ENCODE measurements at regions not wholly inside any gene's neighbourhood (a gene's known extent, or its start where the extent isn't known, plus 50 kb on each side); places are given as distances from the start of the nearest gene placed in this dataset.

DNA sequence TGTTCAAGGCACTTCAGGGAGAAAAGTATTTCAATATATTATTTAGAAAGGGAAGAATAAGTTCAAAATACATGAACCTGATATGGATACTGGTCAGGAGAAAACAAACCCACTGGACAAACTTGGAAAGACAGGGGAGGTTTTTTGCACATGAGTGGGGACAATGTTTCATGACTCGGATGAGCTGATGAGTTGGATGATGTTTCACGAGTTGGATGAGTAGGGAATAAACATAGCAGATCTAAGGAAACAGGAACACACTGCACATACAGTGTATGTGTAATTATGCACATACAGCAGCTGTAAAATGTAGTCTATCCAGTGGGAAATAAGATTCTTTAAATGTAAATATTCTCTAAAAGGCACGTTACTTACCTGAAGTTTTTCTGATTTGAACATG, 682.9 kb upstream of the ADAMTS5 start:
- no peak for DNase-seq

DNA sequence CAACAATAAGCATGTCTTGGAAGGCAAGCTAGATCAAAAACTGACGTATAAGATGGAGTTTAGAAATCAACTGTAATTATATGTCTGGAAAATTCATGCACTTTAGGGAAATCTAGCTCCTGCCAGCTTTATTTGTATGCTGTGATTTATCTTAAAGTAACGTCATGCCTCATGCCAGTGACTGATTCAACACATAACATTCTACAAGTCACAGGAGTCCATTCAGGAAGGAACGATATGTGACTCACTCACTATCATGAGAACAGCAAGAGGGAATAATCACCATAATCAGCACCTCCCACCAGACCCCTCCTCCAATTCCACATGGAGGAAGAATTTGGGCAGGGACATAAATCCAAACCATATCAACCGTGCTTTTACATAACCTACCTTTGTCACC, 682.4 kb upstream of the ADAMTS5 start:
- DNase-seq: no peak

DNA sequence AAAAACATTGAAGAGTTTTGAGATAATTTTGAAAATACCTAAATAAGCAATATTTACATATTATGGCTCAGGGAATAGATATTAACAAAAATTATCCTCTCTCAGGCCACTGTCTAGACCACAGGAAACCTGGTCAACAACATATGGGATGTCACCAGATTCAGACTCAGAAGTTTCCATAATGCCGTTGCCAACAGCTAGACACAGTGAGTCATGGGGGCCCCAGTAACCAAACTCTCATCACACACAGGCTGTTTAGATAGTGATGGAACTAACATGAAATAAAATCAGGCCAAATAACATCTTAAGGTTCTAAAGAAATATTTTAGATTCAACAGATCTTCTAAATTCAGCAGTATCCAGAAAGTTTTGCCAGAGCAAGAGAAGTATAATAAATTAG, 681.7 kb upstream of the ADAMTS5 start:
- no peak for DNase-seq

DNA sequence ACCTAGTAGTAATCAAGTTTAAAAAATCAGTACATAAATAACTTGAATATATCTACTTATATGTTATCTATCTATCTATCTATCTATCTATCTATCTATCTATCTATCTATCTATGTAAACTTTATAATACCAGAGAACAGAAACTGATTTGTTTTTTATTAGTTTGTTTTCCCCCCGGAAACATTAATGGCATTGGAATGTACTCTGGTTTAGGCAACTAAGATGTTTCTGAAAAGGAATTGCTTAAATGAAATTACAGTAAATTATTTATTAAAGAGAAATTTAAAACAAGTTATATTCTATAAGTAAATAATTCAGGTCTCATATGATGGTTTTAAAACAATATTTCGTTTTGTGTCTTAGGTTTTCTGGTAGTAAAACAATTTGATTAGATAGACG, 681.0 kb upstream of the ADAMTS5 start:
- DNase-seq: no peak

DNA sequence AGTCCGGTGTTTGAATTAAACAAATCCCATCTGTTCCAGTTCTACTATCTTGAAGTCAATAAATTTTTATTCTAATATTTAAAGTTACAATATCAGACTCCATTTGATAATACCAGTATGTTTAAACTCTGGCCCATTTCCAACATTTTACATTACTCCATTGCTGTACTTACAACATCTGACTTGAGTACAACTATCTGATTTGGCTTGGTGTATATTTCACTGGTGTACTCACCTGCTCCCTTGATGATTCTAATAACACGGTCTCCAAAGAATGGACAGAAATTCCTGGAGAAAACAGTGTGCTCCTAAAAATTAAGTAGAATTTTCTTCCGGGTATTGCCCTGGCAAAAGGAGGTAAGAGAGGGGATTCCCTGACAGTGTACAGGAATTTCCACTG, 680.5 kb upstream of the ADAMTS5 start:
- no peak for DNase-seq

DNA sequence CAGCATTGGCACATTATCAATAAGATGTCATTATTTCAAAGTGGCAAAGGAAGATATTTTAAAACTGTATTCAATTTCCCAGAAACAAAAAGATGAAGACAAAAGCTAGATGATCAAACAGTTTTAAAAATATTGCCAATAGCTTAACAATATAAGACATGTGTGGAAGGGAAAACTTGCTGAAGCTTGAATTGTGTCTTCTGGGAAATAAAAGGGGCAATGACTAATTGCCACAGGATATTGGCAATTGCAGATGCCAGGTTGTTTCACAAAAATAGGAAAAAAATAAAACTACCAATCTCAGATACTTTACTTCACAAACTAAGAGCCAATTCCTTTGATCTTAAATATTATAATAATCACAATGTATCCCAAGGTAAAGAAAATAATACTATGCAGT, 679.8 kb upstream of the ADAMTS5 start:
- DNase-seq: no peak

DNA sequence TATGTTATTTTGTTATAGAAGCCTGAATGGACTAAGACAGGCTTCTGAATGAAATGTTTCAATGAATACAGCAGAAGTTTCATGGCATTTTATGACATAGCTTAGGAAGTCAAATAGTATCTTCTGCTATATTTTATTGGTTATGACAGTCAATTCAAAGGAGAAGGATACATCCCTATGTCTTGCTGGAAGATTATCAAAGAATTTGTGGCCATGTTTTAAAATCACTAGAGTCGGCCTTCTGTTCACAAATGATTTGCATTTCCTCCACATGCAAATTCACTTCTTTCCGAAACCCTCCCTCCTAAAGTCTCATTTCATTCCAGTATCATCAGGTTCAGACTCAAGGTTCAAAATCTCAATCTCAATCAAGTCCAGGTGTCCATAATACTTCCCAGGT, 679.2 kb upstream of the ADAMTS5 start:
- DNase-seq: no peak

DNA sequence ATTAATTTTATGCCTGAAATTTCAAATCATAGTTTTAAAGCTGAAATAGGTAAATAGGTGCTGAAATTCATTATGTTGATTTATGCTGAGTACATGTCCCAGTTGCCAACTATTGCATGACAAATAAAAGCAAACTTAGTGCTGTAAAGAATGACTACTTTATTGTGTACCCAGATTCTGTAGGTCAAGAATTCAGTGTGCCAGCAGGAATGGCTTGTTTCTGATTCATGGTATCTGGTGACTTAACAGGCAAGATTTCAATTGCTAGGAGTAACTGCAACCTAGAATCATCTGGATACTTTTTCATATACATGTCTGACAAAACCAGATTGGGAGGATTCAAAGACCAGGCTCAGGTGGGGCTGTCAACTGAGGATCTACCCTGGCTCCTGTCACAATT, 678.4 kb upstream of the ADAMTS5 start:
- DNase-seq: no peak

DNA sequence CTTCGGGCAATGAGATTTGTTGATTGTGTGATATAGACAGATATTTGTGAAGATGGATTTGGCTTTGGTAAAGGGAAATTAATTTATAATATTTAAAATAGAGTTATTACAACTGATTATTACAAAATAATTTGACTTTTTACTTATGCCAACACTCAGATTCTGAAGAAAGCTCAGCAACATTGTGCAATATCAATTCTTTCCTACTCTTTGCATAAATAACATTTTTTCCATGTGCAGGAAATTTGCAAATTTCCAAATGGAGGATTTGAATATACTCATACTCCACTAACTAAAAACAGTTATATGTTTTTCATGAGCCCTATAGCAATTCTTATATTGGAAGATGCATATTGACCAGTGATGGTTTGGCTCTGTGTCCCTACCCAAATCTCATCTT, 676.4 kb upstream of the ADAMTS5 start:
- no peak for DNase-seq

DNA sequence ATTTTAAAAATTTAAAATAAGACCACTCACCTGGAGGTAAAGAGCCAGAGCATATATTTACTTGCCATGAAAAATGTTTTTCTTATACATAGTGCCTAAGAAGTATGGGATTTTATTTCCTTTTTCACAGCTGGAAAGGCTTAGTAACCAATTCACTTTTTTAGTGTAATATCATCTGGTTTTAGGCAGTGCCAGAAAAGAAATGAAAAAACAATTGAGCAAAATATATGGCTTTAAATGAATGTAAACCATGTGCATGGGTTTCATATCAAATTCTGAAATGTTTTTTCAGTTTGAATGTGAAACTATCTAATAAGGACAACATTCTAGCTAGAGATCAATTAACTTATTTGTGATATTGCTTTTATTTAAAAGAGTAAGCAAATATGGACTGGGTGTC, 672.4 kb upstream of the ADAMTS5 start:
- no peak for DNase-seq

DNA sequence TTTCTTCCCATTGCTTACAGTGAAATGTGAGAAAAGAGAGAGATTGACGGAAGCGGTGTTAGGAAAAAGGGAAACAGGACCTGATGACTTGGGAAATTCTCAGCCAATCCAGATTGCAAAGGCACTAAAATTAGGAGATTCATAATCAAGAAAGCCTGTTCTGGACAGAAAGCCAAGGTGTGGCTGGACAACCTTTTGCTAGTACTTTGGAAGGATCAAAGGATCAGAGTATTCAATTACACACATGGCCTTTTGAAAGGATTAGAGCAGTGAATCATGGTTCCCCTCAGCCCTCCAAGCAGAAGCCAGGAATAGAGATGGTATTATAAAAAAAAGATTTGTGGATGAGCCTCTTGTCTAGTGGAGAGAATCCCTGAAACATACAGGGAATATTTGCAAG, 669.8 kb upstream of the ADAMTS5 start:
- no peak for DNase-seq

DNA sequence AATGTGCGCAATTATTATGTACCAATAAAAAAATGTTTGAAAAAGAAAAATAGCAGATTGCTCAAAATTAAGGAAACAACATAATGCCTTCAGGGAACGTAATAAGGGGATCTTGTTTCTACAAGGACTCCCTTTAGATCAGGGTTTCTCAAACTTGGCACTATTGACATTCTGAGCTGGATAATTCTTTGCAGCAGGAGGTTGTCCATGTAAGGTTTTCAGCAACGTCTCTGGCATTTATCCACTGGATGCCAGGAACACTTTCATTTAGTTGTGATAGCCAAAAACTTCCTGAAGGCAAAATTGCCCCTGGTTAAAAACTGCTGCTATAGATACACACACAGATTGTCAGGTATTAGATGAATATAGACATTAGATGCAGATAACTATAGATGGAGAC, 666.7 kb upstream of the ADAMTS5 start:
- DNase-seq: no peak

DNA sequence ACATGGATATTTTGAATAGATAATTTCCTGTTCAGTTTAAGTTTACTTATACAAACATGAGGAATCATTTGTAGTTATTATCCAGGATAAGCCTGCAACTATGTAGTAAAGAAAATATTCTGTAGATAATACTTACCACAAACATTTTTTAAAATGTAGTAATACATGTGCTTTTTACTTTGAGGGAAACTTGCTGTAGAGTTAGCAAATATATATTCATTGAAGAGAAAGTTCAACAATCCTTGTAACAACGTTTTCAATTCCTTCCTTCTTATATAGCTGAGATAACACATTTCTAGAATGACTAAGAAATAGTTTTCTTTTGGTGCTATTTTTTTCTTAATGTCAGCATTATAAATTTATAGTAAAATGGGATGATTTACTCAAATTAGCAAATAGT, 664.6 kb upstream of the ADAMTS5 start:
- DNase-seq: no peak

DNA sequence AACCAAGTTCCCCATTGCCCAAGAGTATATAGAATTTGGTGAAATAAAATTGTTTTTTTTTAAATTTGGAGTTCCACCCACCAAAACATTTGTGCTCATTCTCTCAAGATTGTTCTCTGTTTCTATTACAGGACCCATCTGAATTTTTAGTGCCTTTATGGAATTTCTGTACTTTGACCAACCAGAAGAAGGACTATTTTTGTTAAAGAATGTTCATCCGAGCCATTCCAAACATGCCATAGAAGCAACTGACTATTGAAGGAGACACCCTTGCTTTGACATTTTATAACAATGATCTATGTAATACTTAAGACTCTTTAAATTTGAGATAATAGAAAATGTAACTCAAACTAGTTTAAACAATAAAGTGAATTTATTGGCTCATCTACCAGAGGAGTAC, 655.7 kb upstream of the ADAMTS5 start:
- DNase-seq: no peak

DNA sequence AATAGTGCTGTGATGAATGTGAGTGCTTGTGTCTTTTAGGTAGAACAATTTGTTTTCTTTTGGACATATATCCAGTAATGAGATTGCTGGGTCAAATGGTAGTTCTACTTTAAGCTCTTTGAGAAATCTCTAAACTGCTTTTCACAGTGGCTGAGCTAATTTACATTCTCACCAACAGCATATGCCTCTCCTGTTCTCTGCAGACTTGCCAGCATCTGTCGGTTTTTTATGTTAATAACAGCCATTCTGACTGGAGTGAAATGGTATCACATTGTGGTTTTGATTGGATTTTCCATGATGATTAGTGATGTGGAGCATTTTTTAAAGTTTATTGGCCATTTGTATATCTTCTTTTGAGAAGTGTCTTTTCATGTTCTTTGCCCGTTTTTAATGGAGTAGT, 647.3 kb upstream of the ADAMTS5 start:
- DNase-seq: no peak

DNA sequence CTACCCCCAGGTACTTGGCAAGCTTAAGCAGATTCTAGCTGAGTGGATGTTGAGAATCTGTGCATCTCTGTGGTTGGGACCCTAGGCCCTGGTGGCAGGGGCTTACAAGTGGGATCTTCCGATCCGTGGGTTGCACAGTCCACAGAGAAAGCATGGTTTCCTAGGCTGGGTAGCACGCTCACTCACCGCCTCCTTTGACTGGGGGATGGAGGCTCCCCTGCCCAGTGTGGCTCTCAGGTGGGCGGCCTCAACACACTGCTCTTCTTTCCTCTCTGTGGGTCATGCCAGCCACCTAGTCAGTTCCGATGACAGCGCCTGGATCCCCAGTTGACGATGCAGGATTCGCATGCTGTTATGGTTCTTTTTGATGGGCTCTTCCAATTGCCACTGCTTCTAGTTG, 639.5 kb upstream of the ADAMTS5 start:
- DNase-seq: no peak

DNA sequence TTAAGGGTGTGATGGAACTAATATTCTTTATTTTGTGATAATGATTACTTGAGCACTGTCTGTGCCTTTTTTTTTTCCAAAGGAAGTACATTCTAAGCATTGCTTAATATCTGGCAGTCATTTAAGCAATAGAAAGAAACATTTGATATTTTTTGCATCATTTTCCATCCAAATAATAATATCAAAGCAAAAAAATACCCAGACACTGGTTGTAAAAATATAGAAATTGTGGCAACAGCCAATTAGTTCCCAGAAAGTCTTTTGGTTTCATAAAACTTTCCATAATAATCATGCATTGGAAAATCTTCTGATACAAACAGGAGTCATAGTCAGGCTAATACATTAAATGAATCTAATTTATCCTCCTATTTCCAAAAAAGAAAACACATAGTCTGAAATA, 629.3 kb upstream of the ADAMTS5 start:
- DNase-seq: no peak

DNA sequence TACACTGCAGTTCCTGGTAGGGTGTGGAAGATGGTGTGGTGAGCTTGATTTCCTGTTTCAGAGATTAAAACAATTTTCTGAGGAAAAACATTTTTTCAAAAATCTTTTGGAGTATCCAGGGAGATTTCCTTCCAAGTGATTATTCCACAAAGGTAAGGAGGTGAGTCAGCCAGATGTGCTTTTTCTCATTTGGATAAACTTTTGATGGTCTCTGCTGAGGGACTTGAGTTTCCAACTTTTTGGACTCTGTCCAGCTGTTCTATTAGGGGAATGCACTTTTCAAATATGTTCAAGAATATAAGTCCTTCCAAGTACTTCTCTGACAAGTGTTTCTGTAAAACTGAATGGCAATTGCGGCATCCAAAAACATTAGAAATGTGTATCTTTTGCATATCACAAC, 628.8 kb upstream of the ADAMTS5 start:
- DNase-seq: no peak

DNA sequence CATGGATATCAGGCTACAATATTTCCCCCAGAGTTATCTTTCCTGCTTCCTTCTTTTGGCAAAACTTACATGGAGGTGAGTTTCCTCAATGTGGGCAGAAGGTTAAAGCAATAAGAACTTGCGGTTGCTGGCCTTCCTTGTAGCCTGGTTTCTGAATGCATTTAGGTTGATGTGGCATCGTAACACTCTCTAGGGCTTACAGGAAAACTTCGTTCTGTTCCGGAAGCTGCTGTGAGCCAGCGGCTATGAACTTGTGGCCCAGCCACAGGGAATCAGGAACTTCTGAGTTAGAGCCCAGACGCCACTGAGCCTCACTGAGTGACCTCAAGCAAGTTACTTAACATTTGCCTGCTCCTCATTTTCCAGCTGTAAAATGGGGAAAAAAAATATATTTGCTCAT, 623.4 kb upstream of the ADAMTS5 start:
- DNase-seq: no peak

DNA sequence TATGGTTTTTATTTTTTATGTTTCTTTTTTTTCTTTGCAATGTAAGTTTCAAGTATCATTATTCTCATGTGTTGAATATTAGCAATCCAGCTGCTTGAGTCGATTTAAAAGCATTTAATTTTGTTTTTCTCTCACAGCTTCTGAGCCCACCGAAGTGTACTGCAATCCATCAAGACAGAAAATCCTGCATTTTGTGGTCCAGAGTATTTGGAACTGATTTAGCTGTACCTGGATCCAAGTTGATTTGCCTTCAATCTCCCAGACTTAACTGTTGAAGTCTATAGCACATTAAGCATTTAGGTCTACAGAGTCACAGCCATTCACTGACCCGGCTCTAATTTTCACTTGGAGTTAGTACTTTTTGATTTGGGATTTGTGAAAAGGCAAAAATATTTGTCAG, 622.9 kb upstream of the ADAMTS5 start:
- no peak for DNase-seq

DNA sequence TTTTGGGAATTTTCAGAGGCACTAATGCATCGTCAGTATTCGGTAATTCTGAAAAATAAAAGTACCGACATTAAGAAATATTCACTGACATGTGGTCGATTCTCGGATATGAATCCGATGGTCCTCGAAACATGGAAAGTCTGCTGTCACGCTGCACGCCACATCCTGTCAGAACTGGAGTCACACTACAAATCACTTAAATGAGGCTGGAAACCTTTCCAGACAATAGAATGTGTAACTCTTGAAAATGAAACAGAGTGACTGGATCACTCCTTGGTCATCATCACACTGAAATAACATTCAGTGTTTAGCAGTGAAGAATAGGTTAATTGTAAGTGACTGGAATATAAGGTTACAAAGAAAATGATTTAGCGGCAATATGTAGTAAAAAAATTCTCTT, 620.1 kb upstream of the ADAMTS5 start:
- DNase-seq: no peak

DNA sequence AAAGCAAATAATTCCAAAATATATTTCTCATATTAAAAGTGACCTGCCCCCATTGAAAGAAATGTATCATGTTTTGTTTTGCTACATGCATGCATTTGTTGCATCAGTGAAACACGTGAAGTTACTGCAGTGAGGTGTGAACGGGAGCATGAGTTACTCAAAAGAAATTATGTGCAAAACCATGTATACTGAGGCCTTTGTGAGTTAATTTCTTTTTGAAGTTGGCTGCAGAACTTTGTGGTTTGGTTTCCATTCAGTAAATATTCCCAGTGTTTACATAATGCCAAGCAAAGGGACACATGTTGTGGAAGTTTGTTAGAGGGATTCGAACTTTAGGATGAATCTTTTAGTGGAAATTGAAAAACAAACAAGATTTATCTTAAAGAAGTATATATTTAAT, 619.4 kb upstream of the ADAMTS5 start:
- DNase-seq: no peak

DNA sequence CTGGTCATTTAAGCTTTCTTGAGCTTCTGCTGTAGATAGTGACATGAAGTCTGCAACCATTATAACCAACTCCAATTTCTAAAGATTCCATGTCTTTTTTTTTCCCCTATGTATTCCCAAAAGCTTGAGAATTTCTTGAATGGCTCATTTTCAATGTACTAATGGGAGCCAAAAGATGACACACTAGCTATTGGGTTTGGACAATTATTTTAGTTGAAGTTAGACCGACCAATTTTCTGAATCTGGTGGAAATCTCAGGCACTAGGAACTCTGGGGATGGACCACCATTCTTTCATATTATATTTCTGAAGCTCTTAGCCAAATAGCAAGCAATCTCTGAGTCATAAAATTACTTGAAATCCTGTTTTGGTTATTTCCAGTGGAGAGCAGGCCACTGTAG, 617.4 kb upstream of the ADAMTS5 start:
- DNase-seq: no peak

DNA sequence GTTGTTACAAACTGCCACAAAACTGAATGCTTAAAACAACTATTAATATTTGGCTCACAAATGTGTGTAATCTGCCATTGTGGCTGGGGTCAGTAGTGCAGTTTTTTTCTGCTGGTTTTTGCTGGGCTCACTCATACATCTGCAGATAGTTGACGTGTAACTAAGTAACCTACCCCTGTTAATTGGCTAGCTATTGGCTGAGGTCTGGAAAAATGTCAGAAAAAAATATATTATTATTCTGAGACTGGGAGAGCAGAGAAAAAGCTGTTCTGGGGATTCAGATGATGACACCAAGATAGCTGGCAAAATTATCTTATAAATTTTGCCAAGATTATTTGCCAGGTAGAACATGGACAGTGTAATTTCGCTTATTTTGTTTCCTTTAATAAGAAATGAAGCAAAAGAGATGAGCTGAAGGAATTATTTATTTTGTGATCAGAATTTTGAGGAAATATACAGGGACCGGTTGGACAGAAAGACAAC, 616.1 kb upstream of the ADAMTS5 start:
- DNase-seq: no peak

DNA sequence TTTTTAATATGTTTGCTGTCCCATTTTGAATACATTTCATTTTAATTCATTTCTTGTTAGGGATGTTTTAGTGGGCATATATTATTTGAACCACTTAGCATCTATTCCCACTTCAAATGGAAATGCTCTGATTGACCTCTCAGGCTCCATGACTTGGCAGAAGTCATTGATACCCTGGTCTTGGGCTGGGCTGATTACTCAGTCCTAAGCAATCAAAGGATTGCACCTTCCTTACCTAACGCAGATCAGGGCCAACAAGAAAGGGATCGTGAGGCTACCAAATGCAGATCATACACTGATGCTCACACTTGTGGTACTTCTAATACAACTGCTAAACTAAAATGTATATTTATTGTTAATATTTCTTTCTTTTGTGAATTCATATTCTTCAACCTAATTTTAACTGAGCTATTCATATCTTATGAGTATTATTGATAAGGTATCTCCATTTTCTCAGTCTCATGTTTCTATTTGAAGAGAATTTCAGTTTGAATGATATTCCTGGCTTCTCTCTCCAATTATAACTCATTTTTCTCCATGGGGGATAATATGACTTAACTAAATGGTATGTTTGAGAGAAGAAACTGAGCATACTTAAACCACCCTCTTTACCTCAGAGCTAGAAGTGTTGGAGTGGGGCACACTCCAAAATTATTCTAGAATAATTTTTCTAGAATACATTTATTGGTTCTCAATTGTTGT, 615.5 kb upstream of the ADAMTS5 start:
- no peak for DNase-seq

DNA sequence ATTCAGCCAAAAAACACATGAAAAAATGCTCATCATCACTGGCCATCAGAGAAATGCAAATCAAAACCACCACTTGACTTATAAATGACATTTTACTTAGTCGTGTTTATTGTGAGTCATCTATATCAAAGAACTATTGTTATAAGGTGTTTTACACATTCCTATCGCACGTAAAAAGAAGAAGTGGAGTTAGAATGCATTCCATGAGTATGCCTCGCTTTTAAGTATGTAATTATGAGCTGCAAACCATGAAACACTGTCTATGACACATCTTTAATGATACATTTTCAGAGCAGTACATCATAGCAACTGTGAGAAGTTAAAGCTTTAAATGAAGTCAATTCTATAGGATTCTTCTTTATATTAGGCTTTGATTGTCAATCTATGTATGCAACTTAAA, 614.3 kb upstream of the ADAMTS5 start:
- no peak for DNase-seq

All from activated CD4-positive, alpha-beta T cell treated with anti-CD3 and anti-CD28 coated beads, Interleukin-10, Interleukin-2, amounts not matched to agents 100 ng/mL and 50 ng/mL, durations not matched to agents 16 hours and 8 hours (primary cell).